H1 (cell line): ENCODE measurements at regions not wholly inside any gene's neighbourhood (a gene's known extent, or its start where the extent isn't known, plus 50 kb on each side); places are given as distances from the start of the nearest gene placed in this dataset.

Experiments
- ATF2 ChIP-seq: IDR thresholded peaks from 2 replicates; pipeline ENCODE4 v1.6.1; 2012; ENCODE audit warnings: low read length, inconsistent platforms
- CTCF ChIP-seq, 3 experiments: IDR thresholded peaks; 1 replicate in 2 of 3; 2 replicates in 1 of 3; pipeline versions ENCODE4 v1.5.1 to v1.6.1; 2011; ENCODE audit warnings: low read length in 3 of 3, mild to moderate bottlenecking in 3 of 3, inconsistent platforms in 2 of 3, low read depth in 1 of 3, moderate library complexity in 1 of 3; ENCODE audit not compliant: insufficient read depth in 1 of 3; ENCODE audit errors: control extremely low read depth in 1 of 3
- EGR1 ChIP-seq: IDR thresholded peaks from 2 replicates; pipeline ENCODE4 v1.6.1; 2011; ENCODE audit warnings: low read depth, low read length, borderline replicate concordance
- POLR2A ChIP-seq, 2 experiments: IDR thresholded peaks; 1 replicate in 1 of 2; 2 replicates in 1 of 2; pipeline ENCODE4 v1.6.1; 2011; ENCODE audit warnings: low read depth in 2 of 2, low read length in 2 of 2, mild to moderate bottlenecking in 2 of 2; ENCODE audit errors: control extremely low read depth in 1 of 2
- RNF2 ChIP-seq: fragments of 200-900, 300-1000 bp; sonication (generic); IDR thresholded peaks from 2 replicates; pipeline ENCODE4 v1.7.1; 2016; ENCODE audit warnings: borderline replicate concordance, low read depth, mild to moderate bottlenecking, antibody characterized with exemption, low read length; ENCODE audit not compliant: poor library complexity, severe bottlenecking; ENCODE audit errors: missing control alignments
- SIN3A ChIP-seq, 2 experiments: IDR thresholded peaks in 1 of 2; conservative IDR thresholded peaks in 1 of 2; 2 replicates each; pipeline ENCODE4 v1.6.1; 2011 to 2012; ENCODE audit warnings: low read length in 2 of 2, improper control_type of control experiment in 1 of 2, low read depth in 1 of 2, mild to moderate bottlenecking in 1 of 2
- SP2 ChIP-seq: IDR thresholded peaks from 2 replicates; pipeline ENCODE4 v1.6.1; 2012; ENCODE audit warnings: mild to moderate bottlenecking, low read length, inconsistent platforms
- SP4 ChIP-seq: IDR thresholded peaks from 2 replicates; pipeline ENCODE4 v1.6.1; 2012; ENCODE audit warnings: low read length, inconsistent platforms
- USF2 ChIP-seq: IDR thresholded peaks from 2 replicates; pipeline ENCODE4 v1.6.1; 2011; ENCODE audit warnings: low read length, improper control_type of control experiment

GRCh38 chr13:108425056-108425455 is 155.5 kb downstream of the TNFSF13B start:
- no peak for TF ChIP-seq POLR2A (IDR thresholded peaks at IDR 0.05; ENCODE audit: control extremely low read depth in 1 of 2, low read depth in 2 of 2, low read length in 2 of 2)
- no peak for TF ChIP-seq SP2
- TF ChIP-seq EGR1 = no peak
- TF ChIP-seq USF2 = no peak
- TF ChIP-seq SP4 = no peak
- no peak for TF ChIP-seq CTCF (IDR thresholded peaks at IDR 0.05; ENCODE audit: control extremely low read depth in 1 of 3, insufficient read depth in 1 of 3, low read depth in 1 of 3, low read length in 3 of 3)
- TF ChIP-seq SIN3A (conservative IDR thresholded peaks at IDR 0.05 in 1 of 2, IDR thresholded peaks at IDR 0.05 in 1 of 2; ENCODE audit: low read depth in 1 of 2, low read length in 2 of 2) = no peak
- TF ChIP-seq RNF2 = no peak
- no peak for TF ChIP-seq ATF2
